Astrocyte of the cerebellum (primary cell): ENCODE measurements at regions not wholly inside any gene's neighbourhood (a gene's known extent, or its start where the extent isn't known, plus 50 kb on each side); places are given as distances from the start of the nearest gene placed in this dataset.

Experiments
- DNase-seq: peaks from one replicate; pipeline ENCODE4 v3.0.0-alpha.2; 2011; ENCODE audit warnings: low read depth
- H3K4me3 ChIP-seq: 2 replicates; pipeline ENCODE4 v1.5.1; 2011; ENCODE audit warnings: mild to moderate bottlenecking, low read depth, low read length, moderate library complexity
- CTCF ChIP-seq: IDR thresholded peaks from 2 replicates; pipeline ENCODE4 v1.5.1; 2012; ENCODE audit warnings: low read length, low read depth, moderate library complexity, mild to moderate bottlenecking; ENCODE audit errors: missing control alignments
- in situ Hi-C: cut with HindIII; loops from 2 replicates; pipeline ENCODE4 v1.10.0; 2017; ENCODE audit warnings: low sequenced_read_pairs

DNA sequence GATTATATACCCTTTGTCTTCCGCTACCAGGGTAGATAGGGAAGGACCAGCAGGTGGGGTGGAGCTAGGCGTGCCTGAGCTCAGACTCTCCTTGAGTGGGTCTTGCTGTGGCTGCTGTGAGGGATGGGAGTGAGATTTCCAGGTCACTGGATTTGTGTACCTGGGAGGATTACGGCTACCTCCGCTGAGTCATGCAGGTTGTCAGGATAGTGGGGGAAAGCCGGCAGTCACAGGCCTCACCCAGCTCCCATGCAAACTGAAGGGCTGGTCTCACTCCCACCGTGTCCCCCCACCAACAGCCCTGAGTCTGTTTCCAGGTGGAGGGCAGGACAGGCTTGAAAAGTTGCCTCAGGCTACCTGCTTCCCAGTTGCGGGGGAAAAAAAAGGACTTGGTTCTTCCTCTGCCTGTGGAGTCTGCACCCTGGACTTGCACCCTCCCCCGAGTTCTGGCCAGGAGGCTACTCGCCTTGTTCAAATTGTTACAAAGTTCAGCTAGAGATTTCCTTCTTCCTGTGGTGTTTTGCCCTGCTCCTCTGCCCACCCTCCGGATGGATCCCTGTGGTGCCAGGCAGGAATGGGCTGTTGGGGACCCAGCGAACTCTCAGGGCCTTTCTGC lies 268.3 kb downstream of the VAPA start:
- DNase-seq, result no peak
- no peak for TF ChIP-seq CTCF
- in situ Hi-C loops, result no loop called here
- H3K4me3 ChIP-seq, result no peak overlapping the region

- TF ChIP-seq CTCF, result no peak
Measured at GRCh38 chr18:10184776-10185175, 269.7 kb upstream of the APCDD1 start.

GRCh38 chr18:10188971-10189810 lies 265.2 kb upstream of the APCDD1 start:
- H3K4me3 ChIP-seq, result no peak overlapping the region
- in situ Hi-C loops, result no loop called here
- DNase-seq, result no peak
- TF ChIP-seq CTCF, result no peak

More at GRCh38 chr18:10184776-10185175, 269.7 kb upstream of the APCDD1 start:
- DNase-seq, result no peak
- no peak overlapping the region for H3K4me3 ChIP-seq
- in situ Hi-C loops, result no loop called here

GRCh38 chr18:10190564-10190963 lies 263.9 kb upstream of the APCDD1 start:
- peak; percentile 24 for DNase-seq
- H3K4me3 ChIP-seq, result no peak overlapping the region
- in situ Hi-C loops, result no loop called here
- no peak for TF ChIP-seq CTCF

DNA sequence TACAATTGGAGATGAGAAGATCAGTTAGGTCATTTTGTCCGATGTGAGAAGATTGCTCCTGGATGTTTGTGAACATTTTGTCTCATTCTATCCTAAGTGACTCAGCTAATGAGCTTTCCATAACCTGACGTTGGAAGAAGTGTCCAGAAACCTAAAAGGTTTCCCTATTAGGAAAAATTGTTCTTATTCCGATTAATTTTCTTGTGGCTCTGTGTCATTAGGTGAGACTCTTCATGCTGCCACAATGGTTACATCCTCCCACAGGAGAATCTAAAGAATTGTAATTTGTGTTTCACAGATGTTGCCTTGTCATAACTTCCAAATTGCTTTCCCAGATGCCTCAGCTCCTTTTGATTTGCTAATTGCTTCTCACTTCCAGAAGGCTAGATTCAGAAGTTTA lies 261.0 kb upstream of the APCDD1 start:
- TF ChIP-seq CTCF, result no peak
- in situ Hi-C loops, result no loop called here
- DNase-seq, result no peak
- no peak overlapping the region for H3K4me3 ChIP-seq

GRCh38 chr18:10194592-10194991 lies 259.8 kb upstream of the APCDD1 start:
- DNase-seq, result no peak
- in situ Hi-C loops, result no loop called here
- TF ChIP-seq CTCF, result no peak
- H3K4me3 ChIP-seq, result no peak overlapping the region
